ENCODE measurements at regions not wholly inside any gene's neighbourhood (a gene's known extent, or its start where the extent isn't known, plus 50 kb on each side); places are given as distances from the start of the nearest gene placed in this dataset.

- no peak overlapping the region for H3K4me3 ChIP-seq (ENCODE audit: control insufficient read depth, low read depth, low read length)
- no peak for TF ChIP-seq CTCF (conservative IDR thresholded peaks at IDR 0.05; ENCODE audit: control insufficient read depth, insufficient read depth, low read depth, low read length)
- DNase-seq (ENCODE audit: low read depth), result no peak
Observed at GRCh38 chr5:152303841-152304240, 101.2 kb downstream of the NMUR2 start.

GRCh38 chr5:152297866-152298265 lies 107.2 kb downstream of the NMUR2 start:
- no peak overlapping the region for H3K4me3 ChIP-seq (ENCODE audit: control insufficient read depth, low read depth, low read length)
- DNase-seq (ENCODE audit: low read depth), result no peak
- no peak for TF ChIP-seq CTCF (conservative IDR thresholded peaks at IDR 0.05; ENCODE audit: control insufficient read depth, insufficient read depth, low read depth, low read length)

- no peak for DNase-seq (ENCODE audit: low read depth)
- TF ChIP-seq CTCF (conservative IDR thresholded peaks at IDR 0.05; ENCODE audit: control insufficient read depth, insufficient read depth, low read depth, low read length), result no peak
- H3K4me3 ChIP-seq (ENCODE audit: control insufficient read depth, low read depth, low read length), result no peak overlapping the region
Observed at GRCh38 chr5:152293189-152293588, 111.9 kb downstream of the NMUR2 start.

- no peak for TF ChIP-seq CTCF (conservative IDR thresholded peaks at IDR 0.05; ENCODE audit: control insufficient read depth, insufficient read depth, low read depth, low read length)
- DNase-seq (ENCODE audit: low read depth), result no peak
- H3K4me3 ChIP-seq (ENCODE audit: control insufficient read depth, low read depth, low read length), result no peak overlapping the region
Observed at GRCh38 chr5:152290181-152290580, 114.9 kb downstream of the NMUR2 start.

- H3K4me3 ChIP-seq (ENCODE audit: control insufficient read depth, low read depth, low read length), result no peak overlapping the region
- no peak for DNase-seq (ENCODE audit: low read depth)
- TF ChIP-seq CTCF (conservative IDR thresholded peaks at IDR 0.05; ENCODE audit: control insufficient read depth, insufficient read depth, low read depth, low read length), result no peak
Observed at GRCh38 chr5:152288917-152289595, 116.0 kb downstream of the NMUR2 start.

GRCh38 chr5:152288499-152288898 lies 116.6 kb downstream of the NMUR2 start:
- no peak for DNase-seq (ENCODE audit: low read depth)
- H3K4me3 ChIP-seq (ENCODE audit: control insufficient read depth, low read depth, low read length), result no peak overlapping the region
- no peak for TF ChIP-seq CTCF (conservative IDR thresholded peaks at IDR 0.05; ENCODE audit: control insufficient read depth, insufficient read depth, low read depth, low read length)

GRCh38 chr5:152285764-152286163 lies 119.3 kb downstream of the NMUR2 start:
- no peak for DNase-seq (ENCODE audit: low read depth)
- H3K4me3 ChIP-seq (ENCODE audit: control insufficient read depth, low read depth, low read length), result no peak overlapping the region
- no peak for TF ChIP-seq CTCF (conservative IDR thresholded peaks at IDR 0.05; ENCODE audit: control insufficient read depth, insufficient read depth, low read depth, low read length)

All from fibroblast of mammary gland (primary cell).